Activated T-helper 9 cell treated with anti-CD3 and anti-CD28 coated beads, Interleukin-2, amount 50 U/mL, for 16 hours (primary cell): ENCODE measurements at regions not wholly inside any gene's neighbourhood (a gene's known extent, or its start where the extent isn't known, plus 50 kb on each side); places are given as distances from the start of the nearest gene placed in this dataset.
"Not testable (repeated sequence)": the region's sequence is repeated elsewhere in the genome, so short reads cannot be mapped to it uniquely, and the experiment has no call there.

ENCODE experiments used
- DNase-seq: peaks from one replicate; pipeline ENCODE4 v3.0.0-alpha.2; 2020; ENCODE audit warnings: low read depth

GRCh38 chrX:45669715-45670340, 469.2 kb upstream of the DIPK2B start:
- DNase-seq: no peak

- no peak for DNase-seq
Measured at GRCh38 chrX:45668686-45669443, 468.2 kb upstream of the DIPK2B start.

- no peak for DNase-seq
Measured at GRCh38 chrX:45667666-45668065, 467.0 kb upstream of the DIPK2B start.

- no peak for DNase-seq
Measured at GRCh38 chrX:45664727-45665290, 464.1 kb upstream of the DIPK2B start.

- DNase-seq: no peak
Measured at GRCh38 chrX:45660477-45660876, 459.8 kb upstream of the DIPK2B start.

- no peak for DNase-seq
Measured at GRCh38 chrX:45633419-45633818, 432.7 kb upstream of the DIPK2B start.

GRCh38 chrX:45632506-45632905, 431.8 kb upstream of the DIPK2B start:
- no peak for DNase-seq

GRCh38 chrX:45630078-45630477, 429.4 kb upstream of the DIPK2B start:
- DNase-seq: no peak

- no peak for DNase-seq
Measured at GRCh38 chrX:45628041-45628440, 427.4 kb upstream of the DIPK2B start.

- no peak for DNase-seq
Measured at GRCh38 chrX:45623266-45623665, 422.6 kb upstream of the DIPK2B start.

GRCh38 chrX:45622538-45622937, 421.9 kb upstream of the DIPK2B start:
- no peak for DNase-seq

- DNase-seq: no peak
Measured at GRCh38 chrX:45622042-45622423, 421.4 kb upstream of the DIPK2B start.

GRCh38 chrX:45621376-45622041, 420.8 kb upstream of the DIPK2B start:
- no peak for DNase-seq

GRCh38 chrX:45619290-45619689, 418.6 kb upstream of the DIPK2B start:
- no peak for DNase-seq

- not testable (repeated sequence) for DNase-seq
Measured at GRCh38 chrX:45615591-45615990, 414.9 kb upstream of the DIPK2B start.

GRCh38 chrX:45614853-45615252, 414.2 kb upstream of the DIPK2B start:
- DNase-seq: no peak

- DNase-seq: no peak
Measured at GRCh38 chrX:45602151-45602550, 401.5 kb upstream of the DIPK2B start.

- DNase-seq: no peak
Measured at GRCh38 chrX:45601052-45601451, 400.4 kb upstream of the DIPK2B start.

- no peak for DNase-seq
Measured at GRCh38 chrX:45598861-45599260, 398.2 kb upstream of the DIPK2B start.

GRCh38 chrX:45596188-45596808, 395.6 kb upstream of the DIPK2B start:
- DNase-seq: no peak

- no peak for DNase-seq
Measured at GRCh38 chrX:45592101-45592500, 391.4 kb upstream of the DIPK2B start.

GRCh38 chrX:45591650-45592049, 391.0 kb upstream of the DIPK2B start:
- DNase-seq: no peak

GRCh38 chrX:45584717-45585116, 384.0 kb upstream of the DIPK2B start:
- no peak for DNase-seq
